Stimulated activated CD4-positive, alpha-beta T cell treated with anti-CD3 and anti-CD28 coated beads, Interleukin-1b, Interleukin-23, amount 100 ng/mL, for 1 hour (primary cell): ENCODE measurements at regions not wholly inside any gene's neighbourhood (a gene's known extent, or its start where the extent isn't known, plus 50 kb on each side); places are given as distances from the start of the nearest gene placed in this dataset.

ENCODE experiments used
- DNase-seq, 2 donors: peaks; one replicate each; pipeline ENCODE4 v3.0.0-alpha.2; 2020; ENCODE audit warnings: low read depth in 2 of 2

DNA sequence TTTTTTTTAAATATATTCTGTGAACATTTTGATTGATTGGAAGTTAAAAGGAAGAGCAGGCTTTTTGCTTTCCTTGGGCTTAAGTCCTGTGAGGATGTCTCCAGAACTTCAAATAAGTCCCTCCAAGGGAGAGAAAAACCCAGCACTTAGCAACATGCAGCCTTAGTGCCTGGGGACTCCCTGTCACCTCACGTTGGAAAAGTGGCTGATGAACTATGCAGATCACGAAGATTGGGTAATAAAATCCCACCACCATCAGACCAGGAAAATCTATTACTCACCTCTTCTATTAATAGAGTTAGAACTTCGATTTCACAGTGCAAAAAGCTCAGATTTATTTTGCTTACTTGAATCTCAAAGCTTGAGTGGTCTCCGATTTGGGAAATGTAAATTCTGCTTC, 507.0 kb downstream of the MAT2B start:
- DNase-seq: no peak

DNA sequence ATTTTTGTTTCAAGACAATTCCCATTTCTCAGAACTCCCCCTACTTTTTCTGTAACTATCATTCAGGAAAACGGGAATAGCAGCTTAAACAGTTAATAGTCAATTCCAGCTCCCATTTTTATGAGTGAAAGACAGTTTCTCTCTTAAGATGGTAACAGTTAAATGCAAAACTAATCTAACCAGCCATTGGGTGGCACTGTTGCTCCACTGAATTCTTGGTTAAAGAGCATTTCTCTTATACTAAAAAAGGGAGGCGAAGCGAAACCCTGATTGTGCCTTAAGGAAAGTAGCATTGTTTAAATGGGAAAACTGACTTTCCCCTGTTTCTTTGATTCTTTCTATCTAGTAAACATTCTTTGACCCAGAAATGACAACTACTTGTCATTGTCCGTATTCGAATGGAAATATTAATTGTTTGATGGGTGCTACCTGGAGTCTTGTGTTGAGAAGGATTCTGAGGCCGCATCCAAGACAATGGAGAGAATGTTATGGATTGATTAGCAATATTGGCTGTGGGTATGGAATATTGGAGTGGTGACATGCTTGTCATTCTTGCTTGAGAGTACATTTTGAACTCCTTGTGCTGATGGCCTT, 507.8 kb downstream of the MAT2B start:
- no peak for DNase-seq

DNA sequence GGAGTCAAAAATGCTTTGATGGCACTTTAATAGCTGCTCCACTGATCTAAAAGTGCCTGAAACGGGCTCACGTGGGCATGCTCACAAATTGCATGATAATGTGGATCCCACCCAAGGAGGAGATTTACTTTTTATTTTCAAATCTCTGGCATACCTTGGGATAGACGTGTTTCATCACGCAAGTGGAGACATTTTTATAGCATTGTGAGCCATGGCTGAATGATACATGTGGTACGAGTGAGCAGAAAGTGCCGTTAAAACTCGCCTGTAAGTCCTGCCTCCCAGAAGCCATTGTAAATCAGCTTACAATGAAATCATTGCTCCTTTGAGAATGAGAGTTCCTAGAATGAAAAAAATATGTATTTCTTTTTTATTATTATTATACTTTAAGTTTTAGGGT, 514.7 kb downstream of the MAT2B start:
- DNase-seq: no peak

DNA sequence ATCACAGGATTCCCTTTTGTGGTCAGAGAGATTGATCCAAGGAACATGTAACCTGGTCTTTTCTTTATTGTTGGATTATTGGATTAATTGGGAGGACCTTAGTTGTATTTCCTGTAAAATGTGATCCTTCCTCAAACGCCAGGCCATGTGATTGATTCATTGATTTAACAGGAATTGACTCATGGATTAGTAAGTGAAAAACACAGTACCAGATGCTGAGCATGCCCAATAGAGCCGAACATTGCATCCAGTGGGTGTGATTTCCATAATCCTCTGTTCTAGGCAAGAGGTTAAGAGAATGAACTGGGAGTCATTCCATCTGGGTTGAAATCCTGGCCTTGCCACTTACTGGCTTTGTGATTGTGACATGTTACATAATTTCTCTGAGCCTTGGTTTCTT, 522.3 kb downstream of the MAT2B start:
- DNase-seq: no peak

DNA sequence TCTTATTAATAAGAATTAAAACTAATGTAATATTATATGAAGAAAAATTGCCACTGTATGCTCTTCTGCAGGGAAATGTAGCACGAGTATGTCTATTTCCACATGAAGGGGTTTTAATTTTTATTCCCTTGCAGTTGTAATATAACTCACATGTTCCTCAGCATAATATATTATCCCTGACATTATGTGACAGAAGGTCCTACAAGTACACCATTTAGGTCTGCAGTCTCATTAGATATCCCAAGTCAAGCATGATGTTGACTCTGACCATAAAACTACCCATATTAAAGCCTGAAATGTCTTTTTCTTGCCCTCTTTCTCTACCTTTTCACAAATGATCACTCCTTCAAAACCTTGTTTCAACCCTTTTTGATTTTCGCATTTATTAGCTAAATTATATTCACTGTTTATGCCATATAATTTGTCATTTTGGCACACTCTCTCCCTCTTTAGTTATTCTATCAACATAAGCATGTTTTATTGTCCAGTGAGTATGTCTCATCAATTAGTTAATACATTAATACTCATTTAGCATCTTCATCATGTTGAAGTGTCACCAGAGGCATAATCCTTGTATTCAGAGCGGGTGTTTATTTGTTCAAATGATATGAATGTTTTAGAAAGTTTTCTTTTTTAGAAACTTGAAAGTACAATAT, 532.8 kb downstream of the MAT2B start:
- no peak for DNase-seq

DNA sequence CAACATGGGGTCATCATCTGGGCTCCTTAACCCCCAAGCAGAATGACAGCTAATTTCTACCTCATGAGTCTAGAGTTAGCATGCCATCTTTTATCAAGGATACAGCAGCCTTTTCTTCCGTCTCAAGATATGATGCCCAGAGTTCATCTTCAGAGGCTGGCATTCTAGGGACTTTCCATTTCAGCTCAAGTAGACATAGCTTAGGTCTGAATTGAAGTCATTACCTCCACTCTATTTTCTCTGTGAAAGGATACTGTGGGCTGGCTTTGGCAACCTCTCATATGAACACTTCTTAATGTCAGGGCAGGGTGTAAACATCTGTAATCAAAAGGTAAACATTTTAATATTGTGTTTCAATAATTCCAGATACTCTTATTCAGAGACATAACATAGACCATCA, 535.7 kb downstream of the MAT2B start:
- DNase-seq: no peak

DNA sequence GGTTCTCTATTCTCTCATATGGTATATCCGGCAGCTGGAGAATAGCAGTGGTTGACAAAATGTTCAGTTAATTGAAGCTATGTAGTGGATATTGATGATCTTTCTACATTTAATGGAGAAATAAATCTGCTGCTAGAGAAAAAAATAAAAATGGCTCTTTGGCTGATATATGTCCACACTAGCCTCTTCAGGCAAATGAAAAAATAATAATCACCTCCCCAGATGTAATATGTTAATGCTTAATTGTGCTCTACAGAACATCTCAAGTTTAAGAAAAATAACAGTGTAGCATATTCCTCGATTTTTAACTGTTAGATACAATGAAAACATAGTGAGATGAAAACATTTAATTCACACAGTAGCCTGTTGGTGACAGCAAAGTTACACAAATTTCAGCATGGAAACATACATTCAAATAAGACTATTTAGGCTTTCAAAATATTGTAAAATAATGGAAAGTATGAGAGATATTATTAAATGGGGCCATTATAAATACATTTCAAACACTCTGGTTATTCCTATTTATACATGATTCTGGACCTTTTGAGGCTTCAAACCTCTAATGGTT, 543.0 kb downstream of the MAT2B start:
- DNase-seq: no peak

DNA sequence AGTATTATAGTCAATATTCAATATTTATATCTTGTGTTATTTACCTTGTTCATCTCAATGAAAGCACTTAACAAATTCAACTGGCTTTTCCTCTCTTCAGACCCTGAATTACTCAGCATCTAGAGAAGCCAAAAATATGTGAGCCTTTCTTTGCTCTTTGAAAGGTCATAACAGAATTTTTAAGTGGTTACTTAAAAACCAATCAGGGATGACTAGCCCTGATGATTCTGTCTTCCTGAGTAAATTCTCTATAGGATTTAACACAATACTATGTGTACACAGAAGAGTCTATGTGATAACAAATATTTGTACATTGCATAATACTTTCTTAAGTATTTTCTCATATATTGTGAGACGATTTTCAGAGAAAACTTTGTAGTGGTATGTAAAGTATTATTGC, 546.3 kb downstream of the MAT2B start:
- DNase-seq: no peak

DNA sequence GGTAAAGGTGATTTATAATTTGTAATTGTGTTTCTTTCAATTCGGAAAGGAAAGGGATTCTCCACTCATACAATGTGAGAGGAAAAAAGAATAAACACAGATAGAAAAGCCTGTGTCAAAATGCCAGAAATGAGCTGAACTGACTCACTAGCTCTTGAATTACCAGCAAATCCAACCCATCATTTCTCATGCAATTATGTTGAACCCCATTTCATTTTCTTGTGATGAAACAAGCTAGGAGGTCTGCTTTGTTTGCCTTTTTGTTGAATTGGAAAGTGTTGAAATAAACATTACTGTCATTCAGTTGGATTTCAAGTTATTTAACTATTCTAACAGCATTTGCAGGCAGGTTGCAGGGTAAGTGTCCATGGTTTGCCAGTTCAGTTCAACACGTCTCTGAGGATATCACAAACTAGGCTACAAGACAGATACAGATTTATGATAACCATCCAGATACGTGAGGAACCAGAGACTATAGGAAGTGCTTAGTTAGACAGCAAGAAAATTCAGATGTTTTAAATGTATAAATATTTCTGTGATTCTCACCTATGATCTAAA, 547.2 kb downstream of the MAT2B start:
- no peak for DNase-seq

DNA sequence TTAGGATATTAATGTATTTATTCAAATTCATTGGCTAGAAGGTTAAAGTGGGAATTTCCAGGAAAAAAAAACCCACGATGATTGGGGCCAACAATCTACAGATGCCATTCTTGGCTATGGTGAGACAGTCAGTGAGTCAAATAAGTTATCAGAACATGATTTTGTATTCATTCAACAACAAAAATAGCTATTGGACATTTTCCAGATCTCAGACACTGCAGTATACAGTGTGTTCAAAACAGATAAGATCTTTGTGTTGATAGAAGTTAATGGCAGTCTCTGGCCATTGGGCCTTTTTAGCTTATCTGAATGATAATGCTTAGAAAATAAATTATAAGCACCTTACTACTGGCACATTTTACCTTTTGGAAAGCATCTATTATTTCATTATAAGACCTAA, 547.7 kb downstream of the MAT2B start:
- no peak for DNase-seq

DNA sequence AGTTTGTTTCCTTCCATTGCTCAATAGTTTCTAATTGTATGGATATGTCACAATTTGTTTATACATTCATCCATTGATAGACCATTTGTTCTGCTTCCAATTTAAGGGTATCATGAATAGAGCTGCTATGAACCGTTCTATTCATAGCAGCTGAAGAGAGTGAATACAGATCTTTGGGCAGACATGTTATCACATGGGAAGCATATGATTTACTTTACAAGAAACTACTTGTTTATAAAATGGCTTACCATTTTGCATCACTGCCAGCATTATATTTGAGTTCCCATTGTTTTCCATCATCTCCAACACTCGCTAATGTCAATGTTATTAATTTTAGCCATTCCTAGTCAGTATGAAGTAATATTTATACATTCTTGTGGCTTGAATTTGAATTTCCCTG, 549.0 kb downstream of the MAT2B start:
- no peak for DNase-seq

DNA sequence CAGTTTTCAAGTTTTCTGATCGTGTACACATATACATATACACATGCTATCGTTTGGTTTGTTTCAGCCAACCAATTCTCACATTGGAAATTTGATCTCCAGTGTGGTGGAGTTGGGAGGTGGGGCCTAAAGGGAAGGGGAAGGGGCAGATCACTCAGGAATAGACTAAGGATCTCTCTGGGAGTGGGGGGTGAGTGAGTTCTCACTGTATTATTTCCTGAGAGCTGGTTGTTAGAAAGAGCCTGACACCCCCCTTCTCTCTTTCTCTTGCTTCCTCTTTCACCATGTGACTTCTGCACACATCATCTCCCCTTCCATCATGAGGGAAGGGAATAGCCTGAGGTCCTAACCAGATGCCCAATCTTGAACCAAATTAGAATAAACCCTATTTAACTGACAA, 551.7 kb downstream of the MAT2B start:
- no peak for DNase-seq

DNA sequence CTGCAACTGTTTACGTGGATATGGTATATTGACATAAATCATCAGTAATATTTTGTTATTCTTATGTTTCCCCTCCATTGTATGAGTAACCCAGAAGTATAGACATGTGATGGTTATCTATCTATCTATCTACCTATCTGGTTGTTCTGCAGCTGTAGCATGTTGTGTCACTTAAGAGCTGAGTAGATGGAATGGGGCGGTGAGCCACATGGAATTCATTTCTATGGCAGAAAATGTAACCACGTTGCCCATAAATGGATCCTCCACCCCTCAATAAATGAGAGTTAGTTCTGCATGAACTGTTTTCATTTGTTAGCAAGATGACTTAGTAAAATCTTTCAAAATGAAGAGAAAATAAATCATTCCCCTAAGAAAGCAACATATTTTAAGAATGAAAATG, 553.2 kb downstream of the MAT2B start:
- no peak for DNase-seq

DNA sequence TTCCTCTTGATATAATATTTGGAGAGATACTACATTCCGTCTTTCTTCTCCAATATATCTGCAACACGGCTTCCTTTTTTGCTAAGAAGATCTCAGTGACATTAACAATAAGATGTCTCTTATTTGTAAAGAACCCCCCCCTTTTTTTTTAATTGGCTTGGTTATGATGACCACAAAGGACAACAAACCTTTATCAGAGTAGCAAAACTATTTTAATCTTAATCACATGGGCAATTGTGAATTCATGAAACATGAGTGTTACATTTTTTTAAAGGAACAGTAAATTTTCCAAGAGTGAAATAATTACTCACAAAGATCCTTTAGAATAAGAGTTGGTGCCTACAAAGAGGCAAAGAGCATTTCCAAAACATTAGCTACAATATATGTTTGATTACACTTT, 554.1 kb downstream of the MAT2B start:
- no peak for DNase-seq

DNA sequence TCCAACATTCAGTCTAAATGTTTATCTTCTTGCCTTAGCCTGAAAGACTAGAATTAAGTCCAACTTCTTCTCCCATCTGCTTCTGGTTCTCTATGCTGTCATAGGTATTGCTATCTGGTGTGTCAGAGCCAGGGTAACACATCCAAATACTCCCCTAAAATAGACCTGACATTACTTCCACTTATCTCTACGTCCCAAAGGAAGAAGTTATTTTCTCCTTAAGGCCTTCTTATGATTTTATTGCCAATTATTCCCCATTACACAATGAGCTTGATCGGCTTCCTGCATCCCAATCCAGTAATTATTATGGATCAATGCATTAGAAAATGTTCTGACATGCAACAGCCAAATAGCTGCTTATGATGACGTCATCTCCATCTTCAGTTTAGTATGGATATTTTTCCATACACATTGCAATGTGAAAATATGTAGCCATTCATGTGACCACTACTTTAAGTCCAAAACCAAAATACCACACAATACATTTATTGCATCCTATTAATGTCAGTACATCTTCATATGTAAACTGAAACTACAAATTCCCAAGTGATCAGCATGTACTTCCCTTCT, 555.5 kb downstream of the MAT2B start:
- no peak for DNase-seq

DNA sequence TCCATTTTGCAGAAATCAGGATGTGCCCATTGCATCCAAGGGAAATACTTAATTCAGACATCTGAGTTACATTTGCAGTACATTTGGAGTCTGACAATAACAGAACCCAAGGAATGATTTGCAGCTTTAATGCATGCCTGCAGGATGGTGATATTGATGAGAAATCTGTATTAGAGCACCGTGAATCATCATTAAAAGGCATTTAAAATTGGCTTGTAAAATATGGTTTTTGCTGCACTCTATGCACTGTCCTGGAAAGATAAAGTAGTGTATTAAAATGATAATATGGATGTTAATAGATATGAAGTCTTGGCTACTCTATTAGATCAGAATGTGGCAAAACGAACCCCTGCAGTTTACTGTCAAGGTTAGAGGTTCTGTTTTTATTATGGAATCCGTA, 556.9 kb downstream of the MAT2B start:
- no peak for DNase-seq

DNA sequence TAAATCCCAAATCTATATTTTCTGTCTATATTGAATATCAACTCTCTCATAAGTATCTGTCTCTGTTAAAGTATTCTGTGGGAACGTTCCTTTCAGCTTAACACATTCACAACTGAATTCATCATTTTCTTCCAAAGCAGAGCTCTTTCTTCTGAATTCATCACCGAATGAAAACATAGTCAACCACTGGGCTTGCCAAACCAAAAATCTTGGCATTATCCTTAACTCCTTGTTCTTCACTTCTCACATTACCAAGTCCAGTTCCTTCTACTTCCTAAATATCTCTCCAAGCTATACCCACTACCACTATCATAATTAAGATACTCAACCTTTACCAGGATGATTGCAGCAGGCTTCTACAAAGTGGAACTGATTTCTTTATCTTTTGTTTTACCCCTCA, 559.8 kb downstream of the MAT2B start:
- DNase-seq: no peak

DNA sequence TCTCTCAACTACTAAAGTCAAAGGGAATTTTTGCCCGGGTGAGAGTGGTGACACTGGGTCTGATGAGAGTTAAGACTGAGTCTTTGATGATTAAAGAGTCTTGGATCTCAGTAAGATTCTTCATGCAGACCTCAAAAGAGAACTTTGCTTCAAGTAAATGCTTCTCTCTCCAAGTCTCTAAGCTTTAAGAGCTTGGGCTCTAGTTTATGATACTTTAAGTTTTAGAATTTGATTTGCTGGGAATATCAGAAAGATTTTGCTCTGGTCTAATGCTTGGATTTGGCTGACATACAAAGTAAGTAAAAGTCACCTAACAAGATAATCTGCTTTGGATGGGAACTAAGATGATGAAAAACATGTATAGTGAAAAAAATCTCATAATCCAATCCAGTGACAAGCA, 566.3 kb downstream of the MAT2B start:
- DNase-seq: no peak

DNA sequence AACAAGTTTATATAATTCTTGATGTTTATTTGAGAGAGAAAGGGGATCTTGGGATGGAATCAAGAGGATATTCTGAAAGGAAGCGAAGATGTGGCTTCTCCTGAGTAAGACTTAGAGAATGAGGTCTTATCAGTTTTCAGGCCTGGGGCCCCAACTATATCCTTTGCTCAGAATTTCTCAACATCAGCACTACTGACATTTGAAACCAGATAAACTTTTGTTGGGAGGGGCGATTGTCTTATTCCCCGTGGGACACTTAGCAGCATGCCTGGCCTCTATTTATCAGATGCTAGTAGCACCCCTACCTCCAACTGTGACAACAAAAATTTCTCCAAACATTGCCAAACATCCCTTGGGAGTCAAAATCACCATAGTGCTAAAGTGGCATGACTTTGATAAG, 567.7 kb downstream of the MAT2B start:
- DNase-seq: no peak

DNA sequence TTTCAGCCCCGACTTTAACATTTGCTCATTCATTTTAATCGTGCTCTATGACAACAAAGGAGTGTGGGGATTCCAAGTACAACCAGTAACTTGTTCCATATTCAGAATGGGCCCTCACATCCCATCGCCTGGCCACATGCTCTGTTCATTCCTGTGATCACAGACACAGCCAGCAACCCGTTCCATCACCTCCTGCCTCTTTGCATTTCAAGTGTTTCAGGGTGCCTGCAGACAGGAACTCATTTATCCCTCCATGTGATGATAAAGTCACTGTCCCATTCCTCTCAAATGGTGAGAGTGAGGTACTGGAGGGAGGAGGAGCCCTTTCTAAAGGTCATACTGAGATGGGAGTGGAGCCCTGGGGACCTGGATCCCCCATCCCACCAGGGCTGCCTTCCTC, 571.1 kb downstream of the MAT2B start:
- DNase-seq: no peak

DNA sequence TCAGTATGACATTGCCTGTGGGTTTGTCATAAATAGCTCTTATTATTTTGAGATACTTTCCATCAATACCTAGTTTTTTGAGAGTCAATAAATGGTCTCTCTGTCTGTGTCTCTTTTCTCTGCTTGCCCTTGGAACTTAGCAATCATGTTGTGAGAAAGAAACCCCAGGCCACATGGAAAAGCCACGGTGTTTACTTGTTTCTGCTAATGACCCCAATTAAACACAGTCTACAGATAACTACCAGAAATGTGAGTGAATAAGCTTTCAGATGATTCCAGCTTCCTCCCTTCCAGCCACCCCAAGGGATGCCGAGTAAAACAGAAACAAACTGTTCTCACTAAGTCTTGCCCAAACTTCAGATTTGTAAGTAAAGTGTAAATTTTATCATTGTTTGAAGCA, 584.9 kb downstream of the MAT2B start:
- no peak for DNase-seq

DNA sequence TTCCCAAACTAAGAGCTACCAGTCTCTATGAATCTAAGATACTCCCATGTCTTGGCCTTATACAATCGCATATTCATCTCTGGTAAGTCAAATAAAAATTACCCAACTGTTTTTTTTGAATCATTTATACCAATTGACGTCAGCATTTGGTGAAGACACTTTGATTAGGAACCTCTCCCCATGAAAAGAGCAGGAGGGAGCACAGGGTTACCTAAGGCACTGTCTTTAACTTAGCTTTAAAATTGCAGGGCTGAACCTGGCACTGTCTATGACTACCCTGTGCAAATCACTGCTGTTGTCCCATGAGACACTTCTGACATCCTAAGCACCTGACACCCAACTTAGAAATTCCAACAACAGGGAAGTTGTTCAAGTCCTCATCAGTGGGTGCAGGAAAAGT, 586.4 kb downstream of the MAT2B start:
- DNase-seq: no peak

DNA sequence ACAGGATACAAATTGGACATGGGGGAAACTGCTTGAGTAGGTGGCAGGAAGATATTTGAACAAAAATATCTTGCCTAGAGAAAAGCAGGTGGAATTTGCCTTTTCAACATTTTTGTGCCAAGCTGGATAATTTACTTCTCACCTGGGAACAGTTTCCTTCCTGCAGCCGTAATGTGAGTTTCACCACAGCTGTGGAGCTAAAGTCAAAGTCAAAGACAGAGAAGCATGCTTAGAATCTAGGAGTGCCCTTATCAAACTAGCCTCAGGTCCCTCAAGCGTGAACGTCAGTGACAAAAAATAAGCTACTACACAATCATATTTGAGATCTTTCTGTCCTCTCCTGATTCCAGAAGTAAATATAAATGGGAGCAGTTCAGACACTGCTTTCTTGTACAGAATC, 588.9 kb downstream of the MAT2B start:
- no peak for DNase-seq
